ENCODE measurements at regions not wholly inside any gene's neighbourhood (a gene's known extent, or its start where the extent isn't known, plus 50 kb on each side); places are given as distances from the start of the nearest gene placed in this dataset.
"Not testable (repeated sequence)": the region's sequence is repeated elsewhere in the genome, so short reads cannot be mapped to it uniquely, and the experiment has no call there.

DNA sequence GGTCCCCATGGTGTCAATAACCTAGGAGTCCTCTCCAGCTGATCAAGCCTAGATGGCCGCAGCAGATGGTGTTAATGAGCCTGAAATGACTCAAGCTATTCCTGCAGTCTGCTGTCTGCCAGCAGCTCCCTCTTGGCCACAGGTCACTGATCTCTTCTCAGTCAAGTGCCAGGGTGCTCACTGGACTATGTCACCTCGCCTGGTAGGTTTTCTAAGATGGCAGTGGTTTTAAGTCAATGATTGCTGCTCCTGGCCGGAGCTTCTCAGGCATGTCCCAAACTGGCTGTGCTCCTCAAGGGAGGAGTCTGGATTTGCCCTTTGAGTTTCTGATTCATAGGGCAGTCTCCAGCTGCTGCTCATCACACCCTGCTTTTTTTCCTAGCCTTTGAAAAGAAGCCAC is 58.6 kb upstream of the SHISA6 start:
- POLR2A ChIA-PET = no interaction called here
- TF ChIP-seq, protein P1, sequence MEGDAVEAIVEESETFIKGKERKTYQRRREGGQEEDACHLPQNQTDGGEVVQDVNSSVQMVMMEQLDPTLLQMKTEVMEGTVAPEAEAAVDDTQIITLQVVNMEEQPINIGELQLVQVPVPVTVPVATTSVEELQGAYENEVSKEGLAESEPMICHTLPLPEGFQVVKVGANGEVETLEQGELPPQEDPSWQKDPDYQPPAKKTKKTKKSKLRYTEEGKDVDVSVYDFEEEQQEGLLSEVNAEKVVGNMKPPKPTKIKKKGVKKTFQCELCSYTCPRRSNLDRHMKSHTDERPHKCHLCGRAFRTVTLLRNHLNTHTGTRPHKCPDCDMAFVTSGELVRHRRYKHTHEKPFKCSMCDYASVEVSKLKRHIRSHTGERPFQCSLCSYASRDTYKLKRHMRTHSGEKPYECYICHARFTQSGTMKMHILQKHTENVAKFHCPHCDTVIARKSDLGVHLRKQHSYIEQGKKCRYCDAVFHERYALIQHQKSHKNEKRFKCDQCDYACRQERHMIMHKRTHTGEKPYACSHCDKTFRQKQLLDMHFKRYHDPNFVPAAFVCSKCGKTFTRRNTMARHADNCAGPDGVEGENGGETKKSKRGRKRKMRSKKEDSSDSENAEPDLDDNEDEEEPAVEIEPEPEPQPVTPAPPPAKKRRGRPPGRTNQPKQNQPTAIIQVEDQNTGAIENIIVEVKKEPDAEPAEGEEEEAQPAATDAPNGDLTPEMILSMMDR (IDR thresholded peaks at IDR 0.05; ENCODE audit: insufficient read depth, low read length, missing control alignments) = no peak
- H3K4me3 ChIP-seq (ENCODE audit: low read depth, low read length) = no peak overlapping the region
- CTCF ChIA-PET = no interaction called here
- no peak for DNase-seq (ENCODE audit: low read depth, low spot score)

DNA sequence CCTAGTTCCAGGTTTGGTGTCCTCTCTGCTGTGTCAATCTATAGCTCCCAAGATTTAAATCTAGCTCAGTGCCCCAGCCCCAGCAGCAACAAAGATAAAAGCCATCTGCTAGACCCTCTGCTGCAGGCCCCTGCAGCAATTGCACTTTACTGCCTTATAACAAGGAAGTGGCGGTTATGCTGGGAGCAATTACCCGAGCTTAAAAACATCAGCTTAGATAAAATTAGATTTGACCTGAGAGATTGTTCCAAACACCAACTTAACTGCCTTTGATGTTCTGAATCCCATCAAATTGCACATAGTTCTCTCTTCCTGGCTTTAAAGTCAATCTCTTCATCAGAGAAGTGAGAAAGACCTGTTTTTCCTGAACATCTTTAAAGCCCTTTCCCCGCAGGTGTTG is 62.4 kb upstream of the SHISA6 start:
- no peak overlapping the region for H3K4me3 ChIP-seq (ENCODE audit: low read depth, low read length)
- DNase-seq (ENCODE audit: low read depth, low spot score) = no peak
- CTCF ChIA-PET = no interaction called here
- TF ChIP-seq, protein P1 (IDR thresholded peaks at IDR 0.05; ENCODE audit: insufficient read depth, low read length, missing control alignments) = no peak
- POLR2A ChIA-PET = no interaction called here

DNA sequence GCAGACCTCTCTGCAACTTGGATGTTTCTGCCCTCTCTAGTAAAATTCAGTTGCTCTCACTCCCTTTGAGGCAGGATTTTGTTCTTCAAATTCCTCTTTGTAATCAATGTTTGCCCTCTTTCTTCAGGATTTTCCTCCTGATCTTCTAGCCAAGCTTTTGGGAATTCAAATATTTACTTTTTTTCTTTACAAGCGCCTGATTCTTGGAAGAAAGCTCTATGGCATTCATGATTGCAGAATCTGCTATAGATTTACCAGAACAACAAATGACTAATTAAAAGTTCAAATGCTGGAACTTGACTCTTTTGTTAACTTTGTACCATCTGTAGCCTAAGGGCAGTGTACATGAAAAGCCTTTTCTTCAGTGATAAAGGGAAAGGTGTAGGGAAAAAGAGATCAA is 63.7 kb upstream of the SHISA6 start:
- POLR2A ChIA-PET = no interaction called here

DNA sequence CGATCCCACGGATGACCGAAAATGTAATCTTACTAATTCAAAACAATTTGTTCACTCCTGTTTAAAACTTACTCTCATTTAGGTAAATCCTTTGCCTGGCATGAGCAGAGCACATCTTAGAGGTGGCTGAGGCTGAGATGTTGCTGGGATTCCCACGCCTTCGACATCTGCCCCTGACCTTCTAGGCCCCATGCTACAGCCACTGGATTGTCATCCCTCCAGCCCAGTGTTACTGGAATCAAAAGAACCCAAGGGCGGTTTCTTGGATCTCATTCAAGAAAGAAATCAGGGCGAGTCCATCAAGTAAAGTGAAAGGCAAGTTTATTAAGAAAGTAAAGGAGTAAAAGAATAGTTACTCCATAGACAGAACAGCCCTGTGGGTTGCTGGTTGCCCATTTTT is 64.5 kb upstream of the SHISA6 start:
- ChIA-PET CTCF (no interaction called here), POLR2A (no interaction called here)
- no peak overlapping the region for H3K4me3 ChIP-seq (ENCODE audit: low read depth, low read length)
- TF ChIP-seq, protein P1 (IDR thresholded peaks at IDR 0.05; ENCODE audit: insufficient read depth, low read length, missing control alignments) = no peak
- no peak for DNase-seq (ENCODE audit: low read depth, low spot score)

More for the DNA sequence above, 63.7 kb upstream of the SHISA6 start:
- DNase-seq (ENCODE audit: low read depth, low spot score) = no peak
- TF ChIP-seq, protein P1 (IDR thresholded peaks at IDR 0.05; ENCODE audit: insufficient read depth, low read length, missing control alignments) = no peak
- CTCF ChIA-PET = no interaction called here
- no peak overlapping the region for H3K4me3 ChIP-seq (ENCODE audit: low read depth, low read length)

DNA sequence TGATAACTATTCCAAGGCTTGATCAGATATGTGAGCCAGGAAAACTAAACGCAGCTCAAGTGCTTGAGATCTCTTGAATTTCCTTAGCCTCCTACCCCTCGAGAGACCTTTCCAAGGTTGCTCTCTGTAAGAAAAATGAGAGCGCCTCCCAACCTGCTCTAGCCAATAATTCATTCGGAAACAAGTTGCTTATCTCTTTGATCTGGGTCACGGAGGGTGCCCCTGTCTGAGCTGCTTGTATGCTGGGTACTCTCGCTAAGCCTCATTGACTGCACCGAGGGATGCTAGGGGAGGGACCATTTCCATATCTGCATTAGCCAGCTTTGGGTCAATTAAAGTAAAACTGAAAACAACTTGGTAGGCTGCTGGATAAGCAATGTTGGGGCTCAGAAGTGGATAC is 70.1 kb upstream of the SHISA6 start:
- POLR2A ChIA-PET = no interaction called here

DNA sequence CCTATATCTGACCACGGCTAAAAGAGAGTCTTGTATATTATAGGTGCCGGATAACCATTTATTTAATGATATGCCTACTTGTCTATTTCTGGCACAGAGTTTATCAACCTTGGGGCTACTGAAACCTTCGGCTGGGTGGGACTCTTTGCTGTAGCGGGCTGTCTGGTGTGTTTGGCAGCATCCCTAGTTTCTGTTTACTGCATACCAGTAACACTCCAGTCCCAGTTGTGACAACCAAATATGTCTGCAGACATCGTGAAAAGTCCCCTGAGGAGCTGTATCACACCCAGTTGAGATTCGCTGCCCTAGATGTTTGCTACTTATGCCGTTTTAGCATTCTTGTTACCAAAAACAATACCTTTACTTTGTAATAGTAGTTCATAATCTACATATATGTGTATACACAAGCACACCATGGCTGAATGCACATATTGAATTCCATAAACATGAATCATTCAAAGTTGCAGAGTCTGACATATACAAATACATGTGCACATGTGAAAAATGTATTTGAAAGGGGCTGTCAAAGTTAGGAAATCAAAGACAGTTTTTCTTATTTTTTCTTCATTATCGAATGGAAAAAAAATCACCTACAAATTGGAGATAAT is 89.1 kb upstream of the SHISA6 start:
- no peak overlapping the region for H3K4me3 ChIP-seq (ENCODE audit: low read depth, low read length)
- ChIA-PET CTCF (no interaction called here), POLR2A (no interaction called here)

More for the DNA sequence above, 70.1 kb upstream of the SHISA6 start:
- no peak overlapping the region for H3K4me3 ChIP-seq (ENCODE audit: low read depth, low read length)
- TF ChIP-seq, protein P1 (IDR thresholded peaks at IDR 0.05; ENCODE audit: insufficient read depth, low read length, missing control alignments) = no peak
- DNase-seq (ENCODE audit: low read depth, low spot score) = no peak
- CTCF ChIA-PET = no interaction called here

DNA sequence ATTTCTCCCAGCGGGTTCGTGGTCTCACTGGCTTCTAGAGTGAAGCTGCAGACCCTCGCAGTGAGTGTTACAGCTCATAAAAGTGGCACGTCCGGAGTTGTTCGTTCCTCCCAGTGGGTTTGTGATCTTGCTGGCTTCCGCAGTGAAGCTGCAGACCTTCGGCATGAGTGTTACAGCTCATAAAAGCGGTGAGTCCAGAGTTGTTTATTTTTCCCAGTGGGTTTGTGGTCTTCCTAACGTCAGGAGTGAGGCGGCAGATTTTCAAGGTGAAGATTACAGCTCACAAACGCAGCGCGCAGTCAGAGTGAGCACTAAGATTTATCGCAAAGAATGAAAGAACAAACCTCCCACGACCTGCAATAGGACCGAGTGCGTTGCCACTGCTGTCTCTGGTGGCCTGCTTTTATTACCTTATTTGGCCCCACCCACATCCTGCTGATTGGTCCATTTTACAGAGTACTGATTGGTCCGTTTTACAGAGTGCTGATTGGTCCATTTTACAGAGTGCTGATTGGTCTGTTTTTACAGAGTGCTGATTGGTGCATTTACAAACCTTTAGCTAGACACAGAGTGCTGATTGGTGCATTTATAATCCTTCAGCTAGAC is 90.0 kb upstream of the SHISA6 start:
- DNase-seq (ENCODE audit: low read depth, low spot score); H3K4me3 ChIP-seq (ENCODE audit: low read depth, low read length); POLR2A ChIA-PET; CTCF ChIA-PET: not testable (repeated sequence)

More for the DNA sequence above, 89.1 kb upstream of the SHISA6 start:
- TF ChIP-seq, protein P1 (IDR thresholded peaks at IDR 0.05; ENCODE audit: insufficient read depth, low read length, missing control alignments) = no peak
- DNase-seq (ENCODE audit: low read depth, low spot score) = no peak
